ENCODE measurements at regions not wholly inside any gene's neighbourhood (a gene's known extent, or its start where the extent isn't known, plus 50 kb on each side); places are given as distances from the start of the nearest gene placed in this dataset.
"Not testable (repeated sequence)": the region's sequence is repeated elsewhere in the genome, so short reads cannot be mapped to it uniquely, and the experiment has no call there.

GRCh38 chr12:9343731-9344130 lies 135.5 kb upstream of the PZP start:
- Mint-ChIP-seq H3K36me3 (ENCODE audit: low read depth) (no peaks in the 10 kb centered on the region), H3K4me3 (no peak overlapping the region), H3K4me1 (peaks cover 3% of the 10 kb centered on the region), H3K27me3 (no peaks in the 10 kb centered on the region), H3K27ac (no peak overlapping the region)
- no peaks in the 10 kb centered on the region for H3K9me3 ChIP-seq (ENCODE audit: control insufficient read depth, low read length, poor library complexity, severe bottlenecking)
- ATAC-seq (no peak), DNase-seq (no peak)

- Mint-ChIP-seq H3K36me3 (ENCODE audit: low read depth) (no peaks in the 10 kb centered on the region), H3K27me3 (no peaks in the 10 kb centered on the region), H3K4me3 (no peak overlapping the region), H3K4me1 (peaks cover 3% of the 10 kb centered on the region), H3K27ac (peak overlapping the region; percentile 34)
- ATAC-seq (no peak), DNase-seq (no peak)
- no peaks in the 10 kb centered on the region for H3K9me3 ChIP-seq (ENCODE audit: control insufficient read depth, low read length, poor library complexity, severe bottlenecking)
Measured at GRCh38 chr12:9342614-9343353, 134.6 kb upstream of the PZP start.

GRCh38 chr12:9341260-9341585 lies 133.0 kb upstream of the PZP start:
- ATAC-seq (no peak), DNase-seq (no peak)
- peaks cover 3% of the 10 kb centered on the region for H3K4me1 Mint-ChIP-seq
- H3K4me3 Mint-ChIP-seq: no peak overlapping the region
- no peaks in the 10 kb centered on the region for H3K27me3 Mint-ChIP-seq
- no peaks in the 10 kb centered on the region for H3K36me3 Mint-ChIP-seq (ENCODE audit: low read depth)
- no peak overlapping the region for H3K27ac Mint-ChIP-seq
- H3K9me3 ChIP-seq (ENCODE audit: control insufficient read depth, low read length, poor library complexity, severe bottlenecking): no peaks in the 10 kb centered on the region

DNA sequence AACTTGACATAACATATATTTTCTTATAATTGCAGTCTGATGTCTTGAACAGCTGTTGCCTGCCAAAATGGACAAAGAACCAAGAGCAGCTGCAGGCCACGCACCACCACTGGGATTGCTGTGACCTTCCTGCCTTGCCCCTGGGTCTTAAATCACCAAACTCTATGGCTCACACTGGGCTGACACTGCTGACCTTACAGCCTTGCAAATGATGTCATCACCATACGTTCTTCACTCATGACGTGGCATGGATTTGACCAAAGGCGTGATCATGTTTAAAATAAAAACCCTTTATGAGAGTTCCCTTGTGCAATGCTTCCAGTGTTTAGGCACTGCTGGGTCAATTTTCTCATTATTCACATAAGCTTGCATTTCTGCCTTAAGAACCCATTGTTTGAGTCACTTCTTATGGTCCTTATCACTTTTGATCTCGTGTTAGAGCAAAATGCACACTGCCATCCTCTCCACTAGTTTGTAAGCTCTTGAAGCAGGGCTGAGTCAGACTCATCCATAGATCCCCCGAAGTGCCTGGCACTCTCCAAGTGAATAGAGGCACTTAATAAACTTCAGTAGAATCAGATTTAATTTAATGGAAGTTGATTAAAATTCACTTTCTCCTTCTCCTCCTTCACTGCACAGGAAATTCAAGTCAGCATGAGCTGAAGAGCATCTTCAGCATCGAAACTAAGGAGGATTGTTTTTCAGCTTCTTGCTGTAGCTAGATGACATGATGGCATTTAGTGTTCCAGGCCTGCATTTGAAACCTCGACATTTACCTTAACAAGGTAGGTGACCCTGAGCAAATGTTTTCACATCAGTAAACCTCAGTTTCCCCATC lies 132.4 kb upstream of the PZP start:
- no peaks in the 10 kb centered on the region for H3K9me3 ChIP-seq (ENCODE audit: control insufficient read depth, low read length, poor library complexity, severe bottlenecking)

GRCh38 chr12:9337656-9338055 lies 129.5 kb upstream of the PZP start:
- H3K9me3 ChIP-seq (ENCODE audit: control insufficient read depth, low read length, poor library complexity, severe bottlenecking): no peaks in the 10 kb centered on the region
- Mint-ChIP-seq H3K4me1 (peaks cover 3% of the 10 kb centered on the region), H3K36me3 (ENCODE audit: low read depth) (no peaks in the 10 kb centered on the region), H3K27ac (no peak overlapping the region), H3K27me3 (no peaks in the 10 kb centered on the region), H3K4me3 (no peak overlapping the region)
- DNase-seq (no peak), ATAC-seq (no peak)

More for the DNA sequence above, 132.4 kb upstream of the PZP start:
- H3K27me3 Mint-ChIP-seq: no peaks in the 10 kb centered on the region
- H3K4me3 Mint-ChIP-seq: no peak overlapping the region
- peaks cover 3% of the 10 kb centered on the region for H3K4me1 Mint-ChIP-seq
- DNase-seq: no peak
- H3K36me3 Mint-ChIP-seq (ENCODE audit: low read depth): no peaks in the 10 kb centered on the region
- H3K27ac Mint-ChIP-seq: no peak overlapping the region
- ATAC-seq: no peak

GRCh38 chr12:9336375-9337011 lies 128.3 kb upstream of the PZP start:
- not testable (repeated sequence) for H3K4me1 Mint-ChIP-seq; H3K4me3 Mint-ChIP-seq; H3K36me3 Mint-ChIP-seq (ENCODE audit: low read depth); ATAC-seq; DNase-seq; H3K9me3 ChIP-seq (ENCODE audit: control insufficient read depth, low read length, poor library complexity, severe bottlenecking); H3K27ac Mint-ChIP-seq; H3K27me3 Mint-ChIP-seq

GRCh38 chr12:9335867-9336266 lies 127.7 kb upstream of the PZP start:
- peaks cover 6% of the 10 kb centered on the region for H3K4me1 Mint-ChIP-seq
- H3K27ac Mint-ChIP-seq: no peak overlapping the region
- H3K4me3 Mint-ChIP-seq: no peak overlapping the region
- no peak for ATAC-seq
- no peaks in the 10 kb centered on the region for H3K9me3 ChIP-seq (ENCODE audit: control insufficient read depth, low read length, poor library complexity, severe bottlenecking)
- H3K27me3 Mint-ChIP-seq: no peaks in the 10 kb centered on the region
- DNase-seq: no peak
- no peaks in the 10 kb centered on the region for H3K36me3 Mint-ChIP-seq (ENCODE audit: low read depth)

DNA sequence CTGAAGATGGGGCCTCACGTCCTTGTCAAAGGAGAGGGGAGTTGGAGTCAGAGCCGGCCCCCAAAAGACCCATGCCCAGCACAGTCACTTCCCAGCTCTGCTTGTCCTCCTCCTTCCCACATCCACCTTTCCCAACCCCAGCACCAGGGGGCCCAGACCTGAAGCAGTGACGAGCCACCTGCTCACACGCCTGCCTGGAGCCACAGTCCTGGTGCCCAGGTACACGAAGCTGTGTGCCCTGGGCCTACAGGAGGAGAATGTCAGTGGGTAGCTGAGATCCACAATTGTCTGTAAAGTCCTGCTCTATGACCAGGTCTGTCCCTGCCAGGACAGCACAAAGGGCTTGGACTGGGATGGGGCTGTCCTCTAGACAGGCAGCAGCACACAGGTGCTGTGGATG lies 126.8 kb upstream of the PZP start:
- ATAC-seq: no peak
- H3K9me3 ChIP-seq (ENCODE audit: control insufficient read depth, low read length, poor library complexity, severe bottlenecking): no peaks in the 10 kb centered on the region
- no peaks in the 10 kb centered on the region for H3K27me3 Mint-ChIP-seq
- peaks cover 6% of the 10 kb centered on the region for H3K4me1 Mint-ChIP-seq
- no peak overlapping the region for H3K4me3 Mint-ChIP-seq
- H3K27ac Mint-ChIP-seq: no peak overlapping the region
- no peak for DNase-seq
- H3K36me3 Mint-ChIP-seq (ENCODE audit: low read depth): no peaks in the 10 kb centered on the region

- ATAC-seq (no peak), DNase-seq (no peak)
- no peaks in the 10 kb centered on the region for H3K36me3 Mint-ChIP-seq (ENCODE audit: low read depth)
- no peaks in the 10 kb centered on the region for H3K27me3 Mint-ChIP-seq
- H3K4me3 Mint-ChIP-seq: no peak overlapping the region
- peaks cover 6% of the 10 kb centered on the region for H3K4me1 Mint-ChIP-seq
- no peaks in the 10 kb centered on the region for H3K9me3 ChIP-seq (ENCODE audit: control insufficient read depth, low read length, poor library complexity, severe bottlenecking)
- no peak overlapping the region for H3K27ac Mint-ChIP-seq
Measured at GRCh38 chr12:9334041-9334692, 126.0 kb upstream of the PZP start.

- ATAC-seq (no peak), DNase-seq (no peak)
- H3K9me3 ChIP-seq (ENCODE audit: control insufficient read depth, low read length, poor library complexity, severe bottlenecking): no peaks in the 10 kb centered on the region
- no peaks in the 10 kb centered on the region for H3K36me3 Mint-ChIP-seq (ENCODE audit: low read depth)
- no peak overlapping the region for H3K27ac Mint-ChIP-seq
- H3K4me1 Mint-ChIP-seq: peaks cover 8% of the 10 kb centered on the region
- no peaks in the 10 kb centered on the region for H3K27me3 Mint-ChIP-seq
- H3K4me3 Mint-ChIP-seq: no peak overlapping the region
Measured at GRCh38 chr12:9333161-9333560, 125.0 kb upstream of the PZP start.

DNA sequence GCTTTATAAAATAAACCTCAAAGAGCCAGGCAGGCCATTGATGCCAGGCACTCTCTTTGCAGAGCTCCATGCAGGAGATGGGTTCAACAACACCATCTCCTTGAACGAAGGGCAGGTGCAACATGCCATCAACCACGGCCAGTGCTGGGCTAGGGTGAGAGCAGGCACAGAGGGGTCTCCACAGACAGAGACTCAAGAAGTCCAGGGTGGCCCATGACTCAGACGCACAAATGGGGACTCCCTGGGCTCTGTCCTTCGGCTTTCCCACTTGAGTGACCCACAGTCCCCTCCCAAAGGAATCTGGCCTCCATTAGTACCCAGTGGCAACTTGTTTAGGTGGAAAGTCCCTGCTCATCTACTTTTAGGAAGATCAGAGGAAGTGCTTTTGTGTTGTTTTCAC lies 124.4 kb upstream of the PZP start:
- DNase-seq: no peak
- no peak for ATAC-seq
- H3K4me3 Mint-ChIP-seq: no peak overlapping the region
- H3K27me3 Mint-ChIP-seq: no peaks in the 10 kb centered on the region
- no peaks in the 10 kb centered on the region for H3K36me3 Mint-ChIP-seq (ENCODE audit: low read depth)
- peaks cover 10% of the 10 kb centered on the region for H3K4me1 Mint-ChIP-seq
- no peak overlapping the region for H3K27ac Mint-ChIP-seq
- no peaks in the 10 kb centered on the region for H3K9me3 ChIP-seq (ENCODE audit: control insufficient read depth, low read length, poor library complexity, severe bottlenecking)

- Mint-ChIP-seq H3K27ac (peak overlapping the region; percentile 61), H3K4me1 (peaks cover 22% of the 10 kb centered on the region), H3K4me3 (peak overlapping the region; percentile 49), H3K27me3 (no peaks in the 10 kb centered on the region), H3K36me3 (ENCODE audit: low read depth) (no peaks in the 10 kb centered on the region)
- no peaks in the 10 kb centered on the region for H3K9me3 ChIP-seq (ENCODE audit: control insufficient read depth, low read length, poor library complexity, severe bottlenecking)
- DNase-seq: peak; percentile 42 to 62 (median 48)
- ATAC-seq: peak; percentile 88
Measured at GRCh38 chr12:9331218-9331626, 123.0 kb upstream of the PZP start.

DNA sequence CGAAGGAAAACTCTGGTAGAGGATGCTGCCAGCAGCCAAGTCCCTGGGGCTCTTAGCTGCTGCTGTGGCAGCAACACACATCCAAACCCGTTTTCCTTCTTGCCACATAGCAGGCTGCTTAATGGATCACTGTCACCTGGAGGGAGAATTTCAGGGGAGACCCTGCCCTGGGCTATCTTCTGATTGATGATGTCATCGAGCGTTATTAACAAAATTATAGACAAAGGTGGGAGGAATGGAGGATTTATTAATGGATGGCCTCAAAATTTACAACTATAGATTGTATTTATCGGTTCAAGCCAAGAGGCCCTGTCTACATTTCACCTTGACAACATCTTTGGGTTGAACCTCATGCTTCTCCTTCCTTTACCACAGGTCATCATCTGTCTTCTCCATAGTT lies 120.8 kb upstream of the PZP start:
- H3K27me3 Mint-ChIP-seq: no peaks in the 10 kb centered on the region
- H3K4me3 Mint-ChIP-seq: no peak overlapping the region
- ATAC-seq (no peak), DNase-seq (no peak)
- H3K36me3 Mint-ChIP-seq (ENCODE audit: low read depth): no peaks in the 10 kb centered on the region
- H3K4me1 Mint-ChIP-seq: peaks cover 22% of the 10 kb centered on the region
- H3K9me3 ChIP-seq (ENCODE audit: control insufficient read depth, low read length, poor library complexity, severe bottlenecking): no peaks in the 10 kb centered on the region
- H3K27ac Mint-ChIP-seq: no peak overlapping the region
